Astrocyte of the cerebellum (primary cell): ENCODE measurements at regions not wholly inside any gene's neighbourhood (a gene's known extent, or its start where the extent isn't known, plus 50 kb on each side); places are given as distances from the start of the nearest gene placed in this dataset.

ENCODE experiments used
- DNase-seq: peaks from one replicate; pipeline ENCODE4 v3.0.0-alpha.2; 2011; ENCODE audit warnings: low read depth
- H3K4me3 ChIP-seq: 2 replicates; pipeline ENCODE4 v1.5.1; 2011; ENCODE audit warnings: mild to moderate bottlenecking, low read depth, low read length, moderate library complexity
- in situ Hi-C: cut with HindIII; loops from 2 replicates; pipeline ENCODE4 v1.10.0; 2017; ENCODE audit warnings: low sequenced_read_pairs
- TF ChIP-seq, protein P1 (sequence below): IDR thresholded peaks from 2 replicates; pipeline ENCODE4 v1.5.1; 2012; ENCODE audit warnings: low read length, low read depth, moderate library complexity, mild to moderate bottlenecking; ENCODE audit errors: missing control alignments

DNA sequence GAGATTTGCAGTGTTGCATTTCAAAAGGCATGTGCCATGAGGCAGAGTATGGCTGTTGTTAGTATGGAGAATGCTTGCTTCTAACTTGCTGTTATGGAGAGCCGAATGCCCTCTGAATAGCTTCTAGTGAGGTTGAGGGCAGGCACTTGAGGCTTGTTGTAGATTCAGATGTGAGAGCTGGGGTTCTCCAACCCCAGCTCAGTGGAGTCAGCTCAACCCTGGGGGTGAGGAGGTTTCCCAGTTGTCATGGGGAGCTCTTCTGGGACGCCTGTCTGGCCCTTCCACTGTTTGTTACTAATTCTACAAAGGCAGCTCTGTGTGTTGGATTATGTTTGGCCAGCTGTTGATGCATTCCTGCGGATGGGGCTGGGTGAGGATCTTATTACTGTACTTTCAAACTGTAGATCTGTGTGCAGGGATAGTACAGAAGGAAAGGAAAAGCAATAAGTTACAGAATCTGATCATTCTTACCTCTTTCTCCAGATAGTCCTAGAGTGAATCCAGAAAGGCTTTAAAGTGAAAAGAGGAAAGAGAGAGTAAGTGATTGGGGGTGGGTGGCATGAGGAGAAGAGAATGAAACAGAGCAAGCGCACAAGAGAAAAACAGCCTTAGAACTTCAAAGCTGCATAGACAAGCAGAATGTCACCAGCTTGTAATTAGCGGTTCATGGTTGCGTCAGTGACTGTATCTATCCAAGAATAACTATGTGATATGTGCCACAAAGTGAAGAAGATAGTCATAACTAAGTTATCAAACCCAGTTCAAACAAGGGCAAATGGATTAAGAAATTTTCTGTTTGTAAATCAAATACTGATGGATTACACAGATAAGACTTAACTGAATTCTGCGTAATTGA is 148.7 kb downstream of the PRL start:
- H3K4me3 ChIP-seq = peak overlapping the region; percentile 4
- in situ Hi-C loops = no loop called here
- TF ChIP-seq, protein P1, sequence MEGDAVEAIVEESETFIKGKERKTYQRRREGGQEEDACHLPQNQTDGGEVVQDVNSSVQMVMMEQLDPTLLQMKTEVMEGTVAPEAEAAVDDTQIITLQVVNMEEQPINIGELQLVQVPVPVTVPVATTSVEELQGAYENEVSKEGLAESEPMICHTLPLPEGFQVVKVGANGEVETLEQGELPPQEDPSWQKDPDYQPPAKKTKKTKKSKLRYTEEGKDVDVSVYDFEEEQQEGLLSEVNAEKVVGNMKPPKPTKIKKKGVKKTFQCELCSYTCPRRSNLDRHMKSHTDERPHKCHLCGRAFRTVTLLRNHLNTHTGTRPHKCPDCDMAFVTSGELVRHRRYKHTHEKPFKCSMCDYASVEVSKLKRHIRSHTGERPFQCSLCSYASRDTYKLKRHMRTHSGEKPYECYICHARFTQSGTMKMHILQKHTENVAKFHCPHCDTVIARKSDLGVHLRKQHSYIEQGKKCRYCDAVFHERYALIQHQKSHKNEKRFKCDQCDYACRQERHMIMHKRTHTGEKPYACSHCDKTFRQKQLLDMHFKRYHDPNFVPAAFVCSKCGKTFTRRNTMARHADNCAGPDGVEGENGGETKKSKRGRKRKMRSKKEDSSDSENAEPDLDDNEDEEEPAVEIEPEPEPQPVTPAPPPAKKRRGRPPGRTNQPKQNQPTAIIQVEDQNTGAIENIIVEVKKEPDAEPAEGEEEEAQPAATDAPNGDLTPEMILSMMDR = no peak

DNA sequence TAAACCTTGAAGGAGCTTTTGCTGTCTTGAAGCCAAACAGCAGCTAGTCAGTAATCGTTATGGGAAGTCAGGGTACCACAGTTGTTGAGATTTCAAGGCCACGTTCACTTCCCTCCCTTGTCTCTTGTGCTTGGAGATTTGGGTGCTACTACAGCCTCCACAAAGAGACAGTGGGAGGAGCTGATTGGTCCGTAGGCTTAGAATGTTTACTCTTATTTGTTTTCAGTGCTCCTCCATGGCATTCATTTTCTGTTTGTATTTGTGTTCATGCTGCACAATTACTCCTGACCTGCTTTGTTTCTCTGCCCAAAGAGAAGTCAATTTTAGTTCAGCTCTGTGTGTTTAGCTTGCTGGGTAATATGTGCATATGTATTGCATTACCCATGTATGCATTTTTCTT is 147.7 kb downstream of the PRL start:
- no peak for DNase-seq
- H3K4me3 ChIP-seq = no peak overlapping the region
- TF ChIP-seq, protein P1 = no peak
- in situ Hi-C loops = no loop called here

More for the DNA sequence above, 148.7 kb downstream of the PRL start:
- DNase-seq = peak; percentile 76

- DNase-seq = no peak
- TF ChIP-seq, protein P1 = no peak
- H3K4me3 ChIP-seq = no peak overlapping the region
- in situ Hi-C loops = no loop called here
These were observed 147.1 kb downstream of the PRL start for GRCh38 chr6:22149501-22150367.

DNA sequence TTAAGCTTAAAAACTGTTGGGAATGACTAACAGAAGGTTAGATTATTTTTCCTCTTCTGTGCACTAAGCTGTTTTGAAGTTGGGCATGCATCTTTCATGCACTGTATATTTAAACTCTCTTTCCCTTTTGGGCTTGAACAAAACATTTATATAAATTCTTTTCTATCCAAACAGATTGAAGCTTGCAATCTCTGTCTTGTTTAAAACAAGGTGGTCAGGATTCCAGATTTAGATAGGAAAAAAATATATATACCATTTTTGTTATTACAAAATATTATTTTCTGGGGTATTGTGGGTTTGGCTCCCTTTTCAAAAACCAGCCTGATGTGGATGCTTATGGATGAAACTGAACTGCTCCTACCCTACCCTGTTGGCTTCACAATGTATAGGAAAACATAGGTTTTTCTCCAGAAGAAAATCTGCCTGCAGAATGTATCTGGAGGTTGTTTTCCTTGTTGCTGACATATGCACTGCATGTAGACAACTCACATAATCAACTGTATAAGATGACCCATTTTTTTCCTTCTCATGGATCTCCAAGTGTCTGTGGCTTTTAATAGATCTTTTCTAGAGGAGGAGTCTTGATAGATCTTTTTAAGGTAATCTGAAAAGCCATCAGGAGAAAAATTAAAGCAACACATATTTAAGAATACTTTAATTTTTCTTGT is 146.3 kb downstream of the PRL start:
- in situ Hi-C loops = no loop called here
- TF ChIP-seq, protein P1 = no peak
- DNase-seq = no peak
- H3K4me3 ChIP-seq = no peak overlapping the region

GRCh38 chr6:22151892-22152291 is 144.9 kb downstream of the PRL start:
- H3K4me3 ChIP-seq = no peak overlapping the region
- DNase-seq = no peak
- in situ Hi-C loops = no loop called here
- TF ChIP-seq, protein P1 = no peak

- no peak overlapping the region for H3K4me3 ChIP-seq
- no peak for DNase-seq
- TF ChIP-seq, protein P1 = no peak
- in situ Hi-C loops = no loop called here
These were observed 144.0 kb downstream of the PRL start for GRCh38 chr6:22152841-22153240.
